OCI-LY7 (cell line): ENCODE measurements at regions not wholly inside any gene's neighbourhood (a gene's known extent, or its start where the extent isn't known, plus 50 kb on each side); places are given as distances from the start of the nearest gene placed in this dataset.

ENCODE experiments used
- EZH2phosphoT487 ChIP-seq: fragments of 200-600 bp; sonication (generic); IDR thresholded peaks from 2 replicates; pipeline ENCODE4 v1.6.1; 2018; ENCODE audit warnings: low read depth, borderline replicate concordance, mild to moderate bottlenecking, mixed run types, antibody characterized with exemption, low read length, moderate library complexity, mixed read lengths
- TF ChIP-seq, protein P1 (sequence below): fragments of 200-600 bp; sonication (generic); conservative IDR thresholded peaks from 2 replicates; pipeline ENCODE4 v1.5.1; 2014; ENCODE audit warnings: mild to moderate bottlenecking, antibody characterized with exemption, low read length, moderate library complexity, mixed read lengths

- TF ChIP-seq, protein P1, sequence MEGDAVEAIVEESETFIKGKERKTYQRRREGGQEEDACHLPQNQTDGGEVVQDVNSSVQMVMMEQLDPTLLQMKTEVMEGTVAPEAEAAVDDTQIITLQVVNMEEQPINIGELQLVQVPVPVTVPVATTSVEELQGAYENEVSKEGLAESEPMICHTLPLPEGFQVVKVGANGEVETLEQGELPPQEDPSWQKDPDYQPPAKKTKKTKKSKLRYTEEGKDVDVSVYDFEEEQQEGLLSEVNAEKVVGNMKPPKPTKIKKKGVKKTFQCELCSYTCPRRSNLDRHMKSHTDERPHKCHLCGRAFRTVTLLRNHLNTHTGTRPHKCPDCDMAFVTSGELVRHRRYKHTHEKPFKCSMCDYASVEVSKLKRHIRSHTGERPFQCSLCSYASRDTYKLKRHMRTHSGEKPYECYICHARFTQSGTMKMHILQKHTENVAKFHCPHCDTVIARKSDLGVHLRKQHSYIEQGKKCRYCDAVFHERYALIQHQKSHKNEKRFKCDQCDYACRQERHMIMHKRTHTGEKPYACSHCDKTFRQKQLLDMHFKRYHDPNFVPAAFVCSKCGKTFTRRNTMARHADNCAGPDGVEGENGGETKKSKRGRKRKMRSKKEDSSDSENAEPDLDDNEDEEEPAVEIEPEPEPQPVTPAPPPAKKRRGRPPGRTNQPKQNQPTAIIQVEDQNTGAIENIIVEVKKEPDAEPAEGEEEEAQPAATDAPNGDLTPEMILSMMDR: peak; percentile 18; the same call in 1 of the 2 replicates
- TF ChIP-seq EZH2phosphoT487: no peak
Measured at GRCh38 chr13:20331419-20331818, 99.3 kb upstream of the GJB6 start.
